ENCODE measurements at regions not wholly inside any gene's neighbourhood (a gene's known extent, or its start where the extent isn't known, plus 50 kb on each side); places are given as distances from the start of the nearest gene placed in this dataset.
"Not testable (repeated sequence)": the region's sequence is repeated elsewhere in the genome, so short reads cannot be mapped to it uniquely, and the experiment has no call there.

GRCh38 chr2:138365581-138365980, 136.0 kb upstream of the SPOPL start:
- DNase-seq (ENCODE audit: low spot score), result no peak
- Mint-ChIP-seq H3K27me3 (ENCODE audit: unreplicated experiment) (no peaks in the 10 kb centered on the region), H3K27ac (ENCODE audit: unreplicated experiment) (no peak overlapping the region), H3K36me3 (ENCODE audit: low read depth, unreplicated experiment) (no peaks in the 10 kb centered on the region), H3K4me1 (ENCODE audit: unreplicated experiment) (no peaks in the 10 kb centered on the region), H3K9me3 (ENCODE audit: unreplicated experiment) (no peaks in the 10 kb centered on the region), H3K4me3 (ENCODE audit: unreplicated experiment) (no peak overlapping the region)
- TF ChIP-seq CTCF (IDR thresholded peaks at IDR 0.05; ENCODE audit: unreplicated experiment), result no peak

GRCh38 chr2:138369856-138370255, 131.7 kb upstream of the SPOPL start:
- Mint-ChIP-seq H3K27me3 (ENCODE audit: unreplicated experiment) (no peaks in the 10 kb centered on the region), H3K9me3 (ENCODE audit: unreplicated experiment) (no peaks in the 10 kb centered on the region), H3K36me3 (ENCODE audit: low read depth, unreplicated experiment) (no peaks in the 10 kb centered on the region), H3K4me1 (ENCODE audit: unreplicated experiment) (no peaks in the 10 kb centered on the region), H3K27ac (ENCODE audit: unreplicated experiment) (no peak overlapping the region), H3K4me3 (ENCODE audit: unreplicated experiment) (no peak overlapping the region)
- no peak for TF ChIP-seq CTCF (IDR thresholded peaks at IDR 0.05; ENCODE audit: unreplicated experiment)
- no peak for DNase-seq (ENCODE audit: low spot score)

GRCh38 chr2:138373993-138374408, 127.6 kb upstream of the SPOPL start:
- H3K27ac Mint-ChIP-seq (ENCODE audit: unreplicated experiment), result no peak overlapping the region
- no peaks in the 10 kb centered on the region for H3K9me3 Mint-ChIP-seq (ENCODE audit: unreplicated experiment)
- TF ChIP-seq CTCF (IDR thresholded peaks at IDR 0.05; ENCODE audit: unreplicated experiment), result peak; percentile 76
- H3K4me3 Mint-ChIP-seq (ENCODE audit: unreplicated experiment), result no peak overlapping the region
- DNase-seq (ENCODE audit: low spot score), result no peak
- no peaks in the 10 kb centered on the region for H3K4me1 Mint-ChIP-seq (ENCODE audit: unreplicated experiment)
- no peaks in the 10 kb centered on the region for H3K36me3 Mint-ChIP-seq (ENCODE audit: low read depth, unreplicated experiment)
- H3K27me3 Mint-ChIP-seq (ENCODE audit: unreplicated experiment), result no peaks in the 10 kb centered on the region

- Mint-ChIP-seq H3K4me3 (ENCODE audit: unreplicated experiment) (no peak overlapping the region), H3K36me3 (ENCODE audit: low read depth, unreplicated experiment) (no peaks in the 10 kb centered on the region), H3K4me1 (ENCODE audit: unreplicated experiment) (no peaks in the 10 kb centered on the region), H3K27me3 (ENCODE audit: unreplicated experiment) (no peaks in the 10 kb centered on the region), H3K27ac (ENCODE audit: unreplicated experiment) (no peak overlapping the region), H3K9me3 (ENCODE audit: unreplicated experiment) (no peaks in the 10 kb centered on the region)
- no peak for TF ChIP-seq CTCF (IDR thresholded peaks at IDR 0.05; ENCODE audit: unreplicated experiment)
- no peak for DNase-seq (ENCODE audit: low spot score)
Observed at GRCh38 chr2:138381373-138381772, 120.2 kb upstream of the SPOPL start.

GRCh38 chr2:138382672-138383071, 118.9 kb upstream of the SPOPL start:
- no peak overlapping the region for H3K4me3 Mint-ChIP-seq (ENCODE audit: unreplicated experiment)
- TF ChIP-seq CTCF (IDR thresholded peaks at IDR 0.05; ENCODE audit: unreplicated experiment), result no peak
- no peaks in the 10 kb centered on the region for H3K36me3 Mint-ChIP-seq (ENCODE audit: low read depth, unreplicated experiment)
- no peak overlapping the region for H3K27ac Mint-ChIP-seq (ENCODE audit: unreplicated experiment)
- H3K9me3 Mint-ChIP-seq (ENCODE audit: unreplicated experiment), result no peaks in the 10 kb centered on the region
- DNase-seq (ENCODE audit: low spot score), result no peak
- H3K27me3 Mint-ChIP-seq (ENCODE audit: unreplicated experiment), result no peaks in the 10 kb centered on the region
- H3K4me1 Mint-ChIP-seq (ENCODE audit: unreplicated experiment), result no peaks in the 10 kb centered on the region

- H3K4me1 Mint-ChIP-seq (ENCODE audit: unreplicated experiment); H3K27me3 Mint-ChIP-seq (ENCODE audit: unreplicated experiment); H3K27ac Mint-ChIP-seq (ENCODE audit: unreplicated experiment); H3K4me3 Mint-ChIP-seq (ENCODE audit: unreplicated experiment); H3K36me3 Mint-ChIP-seq (ENCODE audit: low read depth, unreplicated experiment); H3K9me3 Mint-ChIP-seq (ENCODE audit: unreplicated experiment); DNase-seq (ENCODE audit: low spot score): not testable (repeated sequence)
Observed at GRCh38 chr2:138386191-138386590, 115.4 kb upstream of the SPOPL start.

All from endothelial cell (in vitro differentiated cells).